ENCODE measurements at regions not wholly inside any gene's neighbourhood (a gene's known extent, or its start where the extent isn't known, plus 50 kb on each side); places are given as distances from the start of the nearest gene placed in this dataset.

GRCh38 chr5:163938595-163938994 is 433.2 kb downstream of the MAT2B start:
- Histone ChIP-seq H3K79me2 (ENCODE audit: insufficient read depth) (no peaks in the 10 kb centered on the region), H3F3A (ENCODE audit: insufficient read depth) (no peaks in the 10 kb centered on the region), H3K9ac (no peak overlapping the region), H3K9me3 (ENCODE audit: low read depth) (no peaks in the 10 kb centered on the region), H3K4me1 (ENCODE audit: insufficient read depth) (no peaks in the 10 kb centered on the region), H4K20me1 (ENCODE audit: insufficient read depth) (no peaks in the 10 kb centered on the region), H2AFZ (no peak overlapping the region), H3K9me2 (ENCODE audit: insufficient read depth) (no peaks in the 10 kb centered on the region), H3K27me3 (replicated peaks; ENCODE audit: insufficient read depth) (no peaks in the 10 kb centered on the region), H3K27ac (no peak overlapping the region), H3K4me2 (ENCODE audit: unreplicated experiment) (no peak overlapping the region), H3K36me3 (ENCODE audit: low read depth) (no peaks in the 10 kb centered on the region), H3K4me3 (no peak overlapping the region)
- 53 to 75% methylated on average over 1 of the region's 1 CpG for WGBS, 2 experiments (ENCODE audit: low coverage in 1 of 2, low lambda C conversion rate in 2 of 2, missing lambda C conversion rate in 2 of 2)
- DNase-seq: no peak
- in situ Hi-C loops (cut with MboI): no loop called here
- TF ChIP-seq EZH2 (IDR thresholded peaks at IDR 0.05; ENCODE audit: insufficient read depth, poor library complexity, severe bottlenecking) (no peak), EZH2phosphoT487 (IDR thresholded peaks at IDR 0.05; ENCODE audit: insufficient read depth, low read depth) (no peak)

DNA sequence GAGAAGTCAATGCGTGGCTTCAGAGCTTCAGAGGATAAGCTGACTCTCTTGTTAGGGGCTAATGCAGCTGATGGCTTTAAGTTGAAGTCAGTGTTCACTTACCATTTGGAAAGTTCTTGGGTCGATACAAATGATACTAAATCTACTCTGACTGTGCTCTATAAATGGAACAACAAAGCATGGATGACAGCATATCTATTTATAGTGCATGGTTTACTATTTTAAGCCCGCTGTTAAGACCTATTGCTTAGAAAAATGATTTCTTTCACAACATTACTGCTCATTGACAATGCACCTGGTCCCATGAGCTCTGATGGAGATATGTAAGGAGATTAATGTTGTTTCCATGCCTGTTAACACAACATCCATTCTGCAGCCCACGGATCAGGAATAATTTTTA is 435.7 kb downstream of the MAT2B start:
- Histone ChIP-seq H4K20me1 (ENCODE audit: insufficient read depth) (no peaks in the 10 kb centered on the region), H3K9me2 (ENCODE audit: insufficient read depth) (no peaks in the 10 kb centered on the region), H3K4me1 (ENCODE audit: insufficient read depth) (no peaks in the 10 kb centered on the region), H2AFZ (no peak overlapping the region), H3K36me3 (ENCODE audit: low read depth) (no peaks in the 10 kb centered on the region), H3K9me3 (ENCODE audit: low read depth) (no peaks in the 10 kb centered on the region), H3K4me3 (no peak overlapping the region), H3K9ac (no peak overlapping the region), H3K4me2 (ENCODE audit: unreplicated experiment) (no peak overlapping the region), H3F3A (ENCODE audit: insufficient read depth) (no peaks in the 10 kb centered on the region), H3K79me2 (ENCODE audit: insufficient read depth) (no peaks in the 10 kb centered on the region), H3K27ac (no peak overlapping the region), H3K27me3 (replicated peaks; ENCODE audit: insufficient read depth) (no peaks in the 10 kb centered on the region)
- in situ Hi-C loops (cut with MboI): no loop called here
- DNase-seq: no peak
- TF ChIP-seq EZH2phosphoT487 (IDR thresholded peaks at IDR 0.05; ENCODE audit: insufficient read depth, low read depth) (no peak), EZH2 (IDR thresholded peaks at IDR 0.05; ENCODE audit: insufficient read depth, poor library complexity, severe bottlenecking) (no peak)
- 23% methylated on average over 4 of the region's 4 CpGs for WGBS, 2 experiments (ENCODE audit: low coverage in 1 of 2, low lambda C conversion rate in 2 of 2, missing lambda C conversion rate in 2 of 2)

GRCh38 chr5:163943546-163943945 is 438.1 kb downstream of the MAT2B start:
- Histone ChIP-seq H3K4me1 (ENCODE audit: insufficient read depth) (no peaks in the 10 kb centered on the region), H3K4me3 (no peak overlapping the region), H3K36me3 (ENCODE audit: low read depth) (no peaks in the 10 kb centered on the region), H3K9me3 (ENCODE audit: low read depth) (no peaks in the 10 kb centered on the region), H4K20me1 (ENCODE audit: insufficient read depth) (no peaks in the 10 kb centered on the region), H3K4me2 (ENCODE audit: unreplicated experiment) (no peak overlapping the region), H3K27me3 (replicated peaks; ENCODE audit: insufficient read depth) (no peaks in the 10 kb centered on the region), H3K9me2 (ENCODE audit: insufficient read depth) (no peaks in the 10 kb centered on the region), H2AFZ (no peak overlapping the region), H3K9ac (no peak overlapping the region), H3F3A (ENCODE audit: insufficient read depth) (no peaks in the 10 kb centered on the region), H3K79me2 (ENCODE audit: insufficient read depth) (no peaks in the 10 kb centered on the region), H3K27ac (no peak overlapping the region)
- no peak for TF ChIP-seq EZH2 (IDR thresholded peaks at IDR 0.05; ENCODE audit: insufficient read depth, poor library complexity, severe bottlenecking)
- TF ChIP-seq EZH2phosphoT487 (IDR thresholded peaks at IDR 0.05; ENCODE audit: insufficient read depth, low read depth): no peak
- in situ Hi-C loops (cut with MboI): no loop called here
- peak; percentile 0 for DNase-seq
- 68 to 79% methylated on average over 1 of the region's 1 CpG for WGBS, 2 experiments (ENCODE audit: low coverage in 1 of 2, low lambda C conversion rate in 2 of 2, missing lambda C conversion rate in 2 of 2)

GRCh38 chr5:163944738-163945137 is 439.3 kb downstream of the MAT2B start:
- Histone ChIP-seq H3K36me3 (ENCODE audit: low read depth) (no peaks in the 10 kb centered on the region), H3K79me2 (ENCODE audit: insufficient read depth) (no peaks in the 10 kb centered on the region), H2AFZ (no peak overlapping the region), H3K27ac (no peak overlapping the region), H3K9ac (no peak overlapping the region), H3K9me3 (ENCODE audit: low read depth) (no peaks in the 10 kb centered on the region), H3K4me1 (ENCODE audit: insufficient read depth) (no peaks in the 10 kb centered on the region), H4K20me1 (ENCODE audit: insufficient read depth) (no peaks in the 10 kb centered on the region), H3K4me2 (ENCODE audit: unreplicated experiment) (no peak overlapping the region), H3K27me3 (replicated peaks; ENCODE audit: insufficient read depth) (no peaks in the 10 kb centered on the region), H3K4me3 (no peak overlapping the region), H3K9me2 (ENCODE audit: insufficient read depth) (no peaks in the 10 kb centered on the region), H3F3A (ENCODE audit: insufficient read depth) (no peaks in the 10 kb centered on the region)
- TF ChIP-seq EZH2 (IDR thresholded peaks at IDR 0.05; ENCODE audit: insufficient read depth, poor library complexity, severe bottlenecking) (no peak), EZH2phosphoT487 (IDR thresholded peaks at IDR 0.05; ENCODE audit: insufficient read depth, low read depth) (no peak)
- no peak for DNase-seq
- in situ Hi-C loops (cut with MboI): no loop called here
